WTC11 (cell line): ENCODE measurements at regions not wholly inside any gene's neighbourhood (a gene's known extent, or its start where the extent isn't known, plus 50 kb on each side); places are given as distances from the start of the nearest gene placed in this dataset.

ENCODE experiments used
- ATAC-seq: fragments of 200-7000 bp; cut with Tn5 transposase; 2 replicates; pipeline ENCODE4 v1.10.0; 2021; ENCODE audit warnings: mild to moderate bottlenecking, moderate library complexity
- CTCF ChIA-PET: fragments of 300-600 bp; sonication (Branson Sonifier 250); formaldehyde crosslinking; loops from one replicate; lab custom pipeline; 2021; ENCODE audit warnings: antibody characterized with exemption; lab: Charles Lee
- POLR2A ChIA-PET: fragments of 350-600 bp; sonication (Branson Sonifier 250); formaldehyde crosslinking; loops from one replicate; lab custom pipeline; 2021; ENCODE audit warnings: antibody characterized with exemption; lab: Charles Lee
- DNase-seq: peaks from one replicate; pipeline ENCODE4 v3.0.0; 2021; ENCODE audit warnings: low spot score
- H3K27ac Mint-ChIP-seq: 2 replicates; pipeline ENCODE4 v1.8.0; 2021; ENCODE audit warnings: mixed read lengths
- H3K27me3 Mint-ChIP-seq: 2 replicates; pipeline ENCODE4 v1.8.0; 2021; ENCODE audit warnings: low read depth, mild to moderate bottlenecking, moderate library complexity, mixed read lengths
- H3K36me3 Mint-ChIP-seq: 2 replicates; pipeline ENCODE4 v1.8.0; 2021; ENCODE audit warnings: mixed read lengths
- H3K4me1 Mint-ChIP-seq: 2 replicates; pipeline ENCODE4 v1.8.0; 2022; ENCODE audit warnings: mixed read lengths
- H3K4me3 Mint-ChIP-seq: 2 replicates; pipeline ENCODE4 v1.8.0; 2021; ENCODE audit warnings: mild to moderate bottlenecking, moderate library complexity, mixed read lengths
- H3K9me3 Mint-ChIP-seq: 2 replicates; pipeline ENCODE4 v1.8.0; 2021; ENCODE audit warnings: mixed read lengths
- CREB1 ChIP-seq: sonication (generic); formaldehyde crosslinking; IDR thresholded peaks from 2 replicates; pipeline ENCODE4 v1.8.0; 2023; ENCODE audit warnings: mild to moderate bottlenecking, missing genetic modification reagents
- ETV6 ChIP-seq: sonication (generic); formaldehyde crosslinking; IDR thresholded peaks from 2 replicates; pipeline ENCODE4 v1.8.1; 2022; ENCODE audit warnings: mild to moderate bottlenecking, missing genetic modification reagents
- FOXJ3 ChIP-seq: sonication (generic); formaldehyde crosslinking; IDR thresholded peaks from 2 replicates; pipeline ENCODE4 v1.9.0; 2021; ENCODE audit warnings: missing genetic modification reagents, mild to moderate bottlenecking, borderline replicate concordance
- GRHL2 ChIP-seq: fragments of 250-450 bp; sonication (Bioruptor Pico); IDR thresholded peaks from 2 replicates; pipeline ENCODE4 v1.8.0; 2022; ENCODE audit warnings: mild to moderate bottlenecking, moderate library complexity; ENCODE audit not compliant: insufficient replicate concordance, severe bottlenecking
- JAZF1 ChIP-seq: fragments of 250-450 bp; sonication (Bioruptor Pico); IDR thresholded peaks from 2 replicates; pipeline ENCODE4 v1.9.0; 2021; ENCODE audit warnings: moderate library complexity, mild to moderate bottlenecking, inconsistent platforms
- NR3C1 ChIP-seq: sonication (generic); formaldehyde crosslinking; conservative IDR thresholded peaks from 2 replicates; pipeline ENCODE4 v1.8.1; 2023; ENCODE audit warnings: low read depth, mild to moderate bottlenecking, missing genetic modification reagents
- PRRX2 ChIP-seq: fragments of 250-450 bp; sonication (Bioruptor Pico); IDR thresholded peaks from 2 replicates; pipeline ENCODE4 v1.8.0; 2021; ENCODE audit warnings: mild to moderate bottlenecking
- SP1 ChIP-seq: sonication (generic); formaldehyde crosslinking; conservative IDR thresholded peaks from 2 replicates; pipeline ENCODE4 v1.8.1; 2022; ENCODE audit warnings: missing genetic modification reagents
- ZNF138 ChIP-seq: sonication (generic); formaldehyde crosslinking; conservative IDR thresholded peaks from 2 replicates; pipeline ENCODE4 v1.8.1; 2022; ENCODE audit warnings: mild to moderate bottlenecking, moderate library complexity, missing genetic modification reagents
- TF ChIP-seq, protein P1 (sequence below): fragments of 250-450 bp; sonication (Bioruptor Pico); IDR thresholded peaks from 2 replicates; pipeline ENCODE4 v1.9.0; 2021; ENCODE audit warnings: mild to moderate bottlenecking
- TF ChIP-seq, protein P2 (sequence below): fragments of 250-450 bp; sonication (Bioruptor Pico); IDR thresholded peaks from 2 replicates; pipeline ENCODE4 v1.9.0; 2021; ENCODE audit warnings: moderate library complexity, mild to moderate bottlenecking, inconsistent platforms, borderline replicate concordance
- TF ChIP-seq, protein P3 (sequence below): fragments of 250-450 bp; sonication (Bioruptor Pico); IDR thresholded peaks from 2 replicates; pipeline ENCODE4 v2.1.2; 2022; ENCODE audit warnings: mild to moderate bottlenecking, moderate library complexity
- TF ChIP-seq, protein P4 (sequence below): sonication (generic); formaldehyde crosslinking; IDR thresholded peaks from 2 replicates; pipeline ENCODE4 v1.8.1; 2023; ENCODE audit warnings: mild to moderate bottlenecking, missing genetic modification reagents
- TF ChIP-seq, protein P5 (sequence below): sonication (generic); formaldehyde crosslinking; IDR thresholded peaks from 2 replicates; pipeline ENCODE4 v1.8.0; 2022; ENCODE audit warnings: mild to moderate bottlenecking, missing genetic modification reagents
- TF ChIP-seq, protein P6 (sequence below): sonication (generic); formaldehyde crosslinking; IDR thresholded peaks from 2 replicates; pipeline ENCODE4 v1.8.1; 2022; ENCODE audit warnings: missing genetic modification reagents, borderline replicate concordance
- TF ChIP-seq, protein P7 (sequence below): sonication (generic); formaldehyde crosslinking; IDR thresholded peaks from 2 replicates; pipeline ENCODE4 v1.8.0; 2022; ENCODE audit warnings: mild to moderate bottlenecking, missing genetic modification reagents
- TF ChIP-seq, protein P8 (sequence below): sonication (generic); formaldehyde crosslinking; IDR thresholded peaks from 2 replicates; pipeline ENCODE4 v1.8.0; 2023; ENCODE audit warnings: mild to moderate bottlenecking, missing genetic modification reagents
- TF ChIP-seq, protein P9 (sequence below): sonication (generic); formaldehyde crosslinking; IDR thresholded peaks from 2 replicates; pipeline ENCODE4 v1.8.0; 2023; ENCODE audit warnings: missing genetic modification reagents
- TF ChIP-seq, protein P10 (sequence below): fragments of 250-450 bp; sonication (Bioruptor Pico); IDR thresholded peaks from 2 replicates; pipeline ENCODE4 v1.8.0; 2021; ENCODE audit warnings: mild to moderate bottlenecking

DNA sequence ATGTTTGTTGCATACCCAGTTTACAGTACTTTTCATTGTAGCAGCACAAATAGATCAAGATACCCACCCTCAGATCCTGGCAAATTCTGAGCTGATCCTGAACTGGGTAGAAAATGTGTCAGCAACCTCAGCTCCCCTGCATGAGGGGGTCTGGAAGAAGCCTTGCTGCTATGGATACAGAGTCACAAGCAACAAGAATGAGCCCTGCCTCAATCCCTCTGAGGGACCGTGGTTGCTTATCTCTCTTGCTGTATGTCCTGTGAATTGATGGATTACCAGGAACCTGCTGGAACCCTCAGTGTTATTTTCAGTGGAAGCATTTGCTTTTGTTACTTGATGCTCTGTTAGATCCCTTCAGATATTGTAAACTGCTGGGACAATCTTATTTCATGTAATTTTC lies 331.0 kb downstream of the STIM2 start:
- H3K4me1 Mint-ChIP-seq, result peaks cover 6% of the 10 kb centered on the region
- DNase-seq (no peak), ATAC-seq (no peak)
- TF ChIP-seq, protein P1, sequence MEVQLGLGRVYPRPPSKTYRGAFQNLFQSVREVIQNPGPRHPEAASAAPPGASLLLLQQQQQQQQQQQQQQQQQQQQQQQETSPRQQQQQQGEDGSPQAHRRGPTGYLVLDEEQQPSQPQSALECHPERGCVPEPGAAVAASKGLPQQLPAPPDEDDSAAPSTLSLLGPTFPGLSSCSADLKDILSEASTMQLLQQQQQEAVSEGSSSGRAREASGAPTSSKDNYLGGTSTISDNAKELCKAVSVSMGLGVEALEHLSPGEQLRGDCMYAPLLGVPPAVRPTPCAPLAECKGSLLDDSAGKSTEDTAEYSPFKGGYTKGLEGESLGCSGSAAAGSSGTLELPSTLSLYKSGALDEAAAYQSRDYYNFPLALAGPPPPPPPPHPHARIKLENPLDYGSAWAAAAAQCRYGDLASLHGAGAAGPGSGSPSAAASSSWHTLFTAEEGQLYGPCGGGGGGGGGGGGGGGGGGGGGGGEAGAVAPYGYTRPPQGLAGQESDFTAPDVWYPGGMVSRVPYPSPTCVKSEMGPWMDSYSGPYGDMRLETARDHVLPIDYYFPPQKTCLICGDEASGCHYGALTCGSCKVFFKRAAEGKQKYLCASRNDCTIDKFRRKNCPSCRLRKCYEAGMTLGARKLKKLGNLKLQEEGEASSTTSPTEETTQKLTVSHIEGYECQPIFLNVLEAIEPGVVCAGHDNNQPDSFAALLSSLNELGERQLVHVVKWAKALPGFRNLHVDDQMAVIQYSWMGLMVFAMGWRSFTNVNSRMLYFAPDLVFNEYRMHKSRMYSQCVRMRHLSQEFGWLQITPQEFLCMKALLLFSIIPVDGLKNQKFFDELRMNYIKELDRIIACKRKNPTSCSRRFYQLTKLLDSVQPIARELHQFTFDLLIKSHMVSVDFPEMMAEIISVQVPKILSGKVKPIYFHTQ (CRISPR knock-in tag), result no peak
- TF ChIP-seq, protein P2, sequence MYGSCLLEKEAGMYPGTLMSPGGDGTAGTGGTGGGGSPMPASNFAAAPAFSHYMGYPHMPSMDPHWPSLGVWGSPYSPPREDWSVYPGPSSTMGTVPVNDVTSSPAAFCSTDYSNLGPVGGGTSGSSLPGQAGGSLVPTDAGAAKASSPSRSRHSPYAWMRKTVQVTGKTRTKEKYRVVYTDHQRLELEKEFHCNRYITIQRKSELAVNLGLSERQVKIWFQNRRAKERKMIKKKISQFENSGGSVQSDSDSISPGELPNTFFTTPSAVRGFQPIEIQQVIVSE (CRISPR knock-in tag), result no peak
- ChIA-PET CTCF (no interaction called here), POLR2A (no interaction called here)
- no peak overlapping the region for H3K27ac Mint-ChIP-seq
- H3K9me3 Mint-ChIP-seq, result no peaks in the 10 kb centered on the region
- no peaks in the 10 kb centered on the region for H3K27me3 Mint-ChIP-seq
- H3K4me3 Mint-ChIP-seq, result no peak overlapping the region
- H3K36me3 Mint-ChIP-seq, result no peaks in the 10 kb centered on the region

DNA sequence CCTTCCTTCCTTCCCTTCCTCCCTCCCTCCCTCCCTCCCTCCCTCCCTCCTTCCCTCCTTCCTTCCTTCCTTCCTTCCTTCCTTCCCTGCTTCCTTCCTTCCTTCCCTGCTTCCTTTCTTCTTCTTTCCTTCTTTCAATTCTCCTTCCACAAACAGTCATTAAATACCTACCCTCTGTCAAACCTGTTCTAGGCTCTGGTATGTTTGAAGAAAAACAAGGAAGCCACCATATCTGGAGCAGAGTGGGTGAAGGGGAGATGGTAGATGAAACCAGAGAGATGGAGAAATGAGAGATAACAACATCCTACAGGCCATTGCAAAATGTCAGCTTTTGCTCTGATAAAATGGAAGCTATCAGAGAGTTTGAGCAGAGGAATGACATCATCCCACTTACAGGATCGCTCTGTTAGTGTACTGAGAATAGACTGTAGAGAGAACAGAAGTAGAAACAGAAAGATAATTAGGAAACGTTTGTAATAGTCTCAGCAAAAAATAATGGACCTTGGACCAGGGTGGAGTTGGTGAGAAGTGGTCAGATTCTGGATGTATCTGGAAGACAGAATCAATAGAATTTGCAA lies 334.0 kb downstream of the STIM2 start:
- TF ChIP-seq JAZF1 (CRISPR knock-in tag) (no peak), NR3C1 (CRISPR knock-in tag) (no peak), FOXJ3 (CRISPR knock-in tag) (no peak), SP1 (CRISPR knock-in tag) (no peak), GRHL2 (CRISPR knock-in tag) (no peak), PRRX2 (no peak), CREB1 (CRISPR knock-in tag) (no peak), ZNF138 (CRISPR knock-in tag) (no peak), ETV6 (CRISPR knock-in tag) (no peak)
- TF ChIP-seq, protein P3, sequence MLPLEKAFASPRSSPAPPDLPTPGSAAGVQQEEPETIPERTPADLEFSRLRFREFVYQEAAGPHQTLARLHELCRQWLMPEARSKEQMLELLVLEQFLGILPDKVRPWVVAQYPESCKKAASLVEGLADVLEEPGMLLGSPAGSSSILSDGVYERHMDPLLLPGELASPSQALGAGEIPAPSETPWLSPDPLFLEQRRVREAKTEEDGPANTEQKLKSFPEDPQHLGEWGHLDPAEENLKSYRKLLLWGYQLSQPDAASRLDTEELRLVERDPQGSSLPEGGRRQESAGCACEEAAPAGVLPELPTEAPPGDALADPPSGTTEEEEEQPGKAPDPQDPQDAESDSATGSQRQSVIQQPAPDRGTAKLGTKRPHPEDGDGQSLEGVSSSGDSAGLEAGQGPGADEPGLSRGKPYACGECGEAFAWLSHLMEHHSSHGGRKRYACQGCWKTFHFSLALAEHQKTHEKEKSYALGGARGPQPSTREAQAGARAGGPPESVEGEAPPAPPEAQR (CRISPR knock-in tag), result no peak
- TF ChIP-seq, protein P4, sequence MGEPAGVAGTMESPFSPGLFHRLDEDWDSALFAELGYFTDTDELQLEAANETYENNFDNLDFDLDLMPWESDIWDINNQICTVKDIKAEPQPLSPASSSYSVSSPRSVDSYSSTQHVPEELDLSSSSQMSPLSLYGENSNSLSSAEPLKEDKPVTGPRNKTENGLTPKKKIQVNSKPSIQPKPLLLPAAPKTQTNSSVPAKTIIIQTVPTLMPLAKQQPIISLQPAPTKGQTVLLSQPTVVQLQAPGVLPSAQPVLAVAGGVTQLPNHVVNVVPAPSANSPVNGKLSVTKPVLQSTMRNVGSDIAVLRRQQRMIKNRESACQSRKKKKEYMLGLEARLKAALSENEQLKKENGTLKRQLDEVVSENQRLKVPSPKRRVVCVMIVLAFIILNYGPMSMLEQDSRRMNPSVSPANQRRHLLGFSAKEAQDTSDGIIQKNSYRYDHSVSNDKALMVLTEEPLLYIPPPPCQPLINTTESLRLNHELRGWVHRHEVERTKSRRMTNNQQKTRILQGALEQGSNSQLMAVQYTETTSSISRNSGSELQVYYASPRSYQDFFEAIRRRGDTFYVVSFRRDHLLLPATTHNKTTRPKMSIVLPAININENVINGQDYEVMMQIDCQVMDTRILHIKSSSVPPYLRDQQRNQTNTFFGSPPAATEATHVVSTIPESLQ (CRISPR knock-in tag), result no peak
- TF ChIP-seq, protein P5, sequence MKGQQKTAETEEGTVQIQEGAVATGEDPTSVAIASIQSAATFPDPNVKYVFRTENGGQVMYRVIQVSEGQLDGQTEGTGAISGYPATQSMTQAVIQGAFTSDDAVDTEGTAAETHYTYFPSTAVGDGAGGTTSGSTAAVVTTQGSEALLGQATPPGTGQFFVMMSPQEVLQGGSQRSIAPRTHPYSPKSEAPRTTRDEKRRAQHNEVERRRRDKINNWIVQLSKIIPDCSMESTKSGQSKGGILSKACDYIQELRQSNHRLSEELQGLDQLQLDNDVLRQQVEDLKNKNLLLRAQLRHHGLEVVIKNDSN (CRISPR knock-in tag), result no peak
- TF ChIP-seq, protein P6, sequence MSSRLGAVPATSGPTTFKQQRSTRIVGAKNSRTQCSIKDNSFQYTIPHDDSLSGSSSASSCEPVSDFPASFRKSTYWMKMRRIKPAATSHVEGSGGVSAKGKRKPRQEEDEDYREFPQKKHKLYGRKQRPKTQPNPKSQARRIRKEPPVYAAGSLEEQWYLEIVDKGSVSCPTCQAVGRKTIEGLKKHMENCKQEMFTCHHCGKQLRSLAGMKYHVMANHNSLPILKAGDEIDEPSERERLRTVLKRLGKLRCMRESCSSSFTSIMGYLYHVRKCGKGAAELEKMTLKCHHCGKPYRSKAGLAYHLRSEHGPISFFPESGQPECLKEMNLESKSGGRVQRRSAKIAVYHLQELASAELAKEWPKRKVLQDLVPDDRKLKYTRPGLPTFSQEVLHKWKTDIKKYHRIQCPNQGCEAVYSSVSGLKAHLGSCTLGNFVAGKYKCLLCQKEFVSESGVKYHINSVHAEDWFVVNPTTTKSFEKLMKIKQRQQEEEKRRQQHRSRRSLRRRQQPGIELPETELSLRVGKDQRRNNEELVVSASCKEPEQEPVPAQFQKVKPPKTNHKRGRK (CRISPR knock-in tag), result no peak
- TF ChIP-seq, protein P7, sequence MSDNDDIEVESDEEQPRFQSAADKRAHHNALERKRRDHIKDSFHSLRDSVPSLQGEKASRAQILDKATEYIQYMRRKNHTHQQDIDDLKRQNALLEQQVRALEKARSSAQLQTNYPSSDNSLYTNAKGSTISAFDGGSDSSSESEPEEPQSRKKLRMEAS (CRISPR knock-in tag), result no peak
- TF ChIP-seq, protein P8, sequence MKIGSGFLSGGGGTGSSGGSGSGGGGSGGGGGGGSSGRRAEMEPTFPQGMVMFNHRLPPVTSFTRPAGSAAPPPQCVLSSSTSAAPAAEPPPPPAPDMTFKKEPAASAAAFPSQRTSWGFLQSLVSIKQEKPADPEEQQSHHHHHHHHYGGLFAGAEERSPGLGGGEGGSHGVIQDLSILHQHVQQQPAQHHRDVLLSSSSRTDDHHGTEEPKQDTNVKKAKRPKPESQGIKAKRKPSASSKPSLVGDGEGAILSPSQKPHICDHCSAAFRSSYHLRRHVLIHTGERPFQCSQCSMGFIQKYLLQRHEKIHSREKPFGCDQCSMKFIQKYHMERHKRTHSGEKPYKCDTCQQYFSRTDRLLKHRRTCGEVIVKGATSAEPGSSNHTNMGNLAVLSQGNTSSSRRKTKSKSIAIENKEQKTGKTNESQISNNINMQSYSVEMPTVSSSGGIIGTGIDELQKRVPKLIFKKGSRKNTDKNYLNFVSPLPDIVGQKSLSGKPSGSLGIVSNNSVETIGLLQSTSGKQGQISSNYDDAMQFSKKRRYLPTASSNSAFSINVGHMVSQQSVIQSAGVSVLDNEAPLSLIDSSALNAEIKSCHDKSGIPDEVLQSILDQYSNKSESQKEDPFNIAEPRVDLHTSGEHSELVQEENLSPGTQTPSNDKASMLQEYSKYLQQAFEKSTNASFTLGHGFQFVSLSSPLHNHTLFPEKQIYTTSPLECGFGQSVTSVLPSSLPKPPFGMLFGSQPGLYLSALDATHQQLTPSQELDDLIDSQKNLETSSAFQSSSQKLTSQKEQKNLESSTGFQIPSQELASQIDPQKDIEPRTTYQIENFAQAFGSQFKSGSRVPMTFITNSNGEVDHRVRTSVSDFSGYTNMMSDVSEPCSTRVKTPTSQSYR (CRISPR knock-in tag), result no peak
- TF ChIP-seq, protein P9, sequence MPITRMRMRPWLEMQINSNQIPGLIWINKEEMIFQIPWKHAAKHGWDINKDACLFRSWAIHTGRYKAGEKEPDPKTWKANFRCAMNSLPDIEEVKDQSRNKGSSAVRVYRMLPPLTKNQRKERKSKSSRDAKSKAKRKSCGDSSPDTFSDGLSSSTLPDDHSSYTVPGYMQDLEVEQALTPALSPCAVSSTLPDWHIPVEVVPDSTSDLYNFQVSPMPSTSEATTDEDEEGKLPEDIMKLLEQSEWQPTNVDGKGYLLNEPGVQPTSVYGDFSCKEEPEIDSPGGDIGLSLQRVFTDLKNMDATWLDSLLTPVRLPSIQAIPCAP, result no peak
- TF ChIP-seq, protein P10, sequence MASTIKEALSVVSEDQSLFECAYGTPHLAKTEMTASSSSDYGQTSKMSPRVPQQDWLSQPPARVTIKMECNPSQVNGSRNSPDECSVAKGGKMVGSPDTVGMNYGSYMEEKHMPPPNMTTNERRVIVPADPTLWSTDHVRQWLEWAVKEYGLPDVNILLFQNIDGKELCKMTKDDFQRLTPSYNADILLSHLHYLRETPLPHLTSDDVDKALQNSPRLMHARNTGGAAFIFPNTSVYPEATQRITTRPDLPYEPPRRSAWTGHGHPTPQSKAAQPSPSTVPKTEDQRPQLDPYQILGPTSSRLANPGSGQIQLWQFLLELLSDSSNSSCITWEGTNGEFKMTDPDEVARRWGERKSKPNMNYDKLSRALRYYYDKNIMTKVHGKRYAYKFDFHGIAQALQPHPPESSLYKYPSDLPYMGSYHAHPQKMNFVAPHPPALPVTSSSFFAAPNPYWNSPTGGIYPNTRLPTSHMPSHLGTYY (CRISPR knock-in tag), result no peak
- TF ChIP-seq, all 79 proteins: peak for 0
- Mint-ChIP-seq H3K9me3 (no peaks in the 10 kb centered on the region), H3K4me3 (no peak overlapping the region), H3K27me3 (no peaks in the 10 kb centered on the region), H3K27ac (no peak overlapping the region), H3K4me1 (peaks cover 3% of the 10 kb centered on the region), H3K36me3 (no peaks in the 10 kb centered on the region)
- DNase-seq (no peak), ATAC-seq (no peak)
- ChIA-PET CTCF (no interaction called here), POLR2A (no interaction called here)
